ENCODE measurements at regions not wholly inside any gene's neighbourhood (a gene's known extent, or its start where the extent isn't known, plus 50 kb on each side); places are given as distances from the start of the nearest gene placed in this dataset.

DNA sequence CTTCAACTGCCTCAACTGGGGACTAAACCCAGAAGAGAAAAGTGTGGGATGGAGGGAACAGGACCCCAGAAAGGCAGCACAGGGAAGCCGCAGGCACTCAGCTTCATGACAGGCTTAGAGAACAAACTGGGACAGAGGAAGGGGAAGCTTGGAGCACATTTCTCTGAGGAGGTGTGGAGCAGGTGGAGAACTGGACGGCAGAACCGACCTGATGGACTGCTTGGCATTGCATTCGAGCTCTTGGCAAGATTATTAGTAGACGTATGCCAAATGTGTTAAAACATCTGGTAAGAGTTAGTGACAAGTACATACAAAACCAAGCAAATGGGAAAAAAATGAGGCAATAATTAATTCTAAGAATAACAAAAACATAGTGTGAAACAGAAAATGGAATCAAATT, 335.7 kb downstream of the SFMBT2 start:
- Histone ChIP-seq H3F3A (replicated peaks; ENCODE audit: low read depth) (no peaks in the 10 kb centered on the region), H4K20me1 (replicated peaks; ENCODE audit: insufficient read depth) (no peaks in the 10 kb centered on the region), H3K9me2 (ENCODE audit: insufficient read depth) (peaks cover 5% of the 10 kb centered on the region; the same call in 1 of the 2 replicates), H3K27ac (ENCODE audit: low read depth) (no peak overlapping the region), H3K27me3 (ENCODE audit: insufficient read depth) (no peaks in the 10 kb centered on the region), H2AFZ (no peak overlapping the region), H3K4me2 (no peak overlapping the region), H3K4me3 (no peak overlapping the region), H3K79me2 (replicated peaks; ENCODE audit: insufficient read depth) (no peaks in the 10 kb centered on the region), H3K36me3 (ENCODE audit: insufficient read depth) (no peaks in the 10 kb centered on the region), H3K4me1 (ENCODE audit: insufficient read depth) (no peaks in the 10 kb centered on the region)
- no peak for DNase-seq (ENCODE audit: low spot score)
- Mint-ChIP-seq H3K27ac (no peak overlapping the region), H3K27me3 (ENCODE audit: insufficient read depth, low read depth, poor library complexity) (no peaks in the 10 kb centered on the region), H3K4me3 (no peak overlapping the region), H3K9me3 (no peaks in the 10 kb centered on the region), H3K4me1 (peaks cover 4% of the 10 kb centered on the region), H3K36me3 (ENCODE audit: low read depth) (no peaks in the 10 kb centered on the region)
- no peak for TF ChIP-seq POLR2AphosphoS5 (IDR thresholded peaks at IDR 0.05; ENCODE audit: low read depth)
- no peak for TF ChIP-seq NANOG (IDR thresholded peaks at IDR 0.05; ENCODE audit: borderline replicate concordance)
- TF ChIP-seq EZH2 (IDR thresholded peaks at IDR 0.05; ENCODE audit: low read depth, unreplicated experiment), result no peak
- TF ChIP-seq ZNF114 (CRISPR knock-in tag; IDR thresholded peaks at IDR 0.05), result no peak
- TF ChIP-seq CREB1 (CRISPR knock-in tag; IDR thresholded peaks at IDR 0.05; ENCODE audit: low read depth), result no peak
- no peak for TF ChIP-seq ZNF331 (CRISPR knock-in tag; IDR thresholded peaks at IDR 0.05; ENCODE audit: low read depth)
- ATAC-seq, result no peak

DNA sequence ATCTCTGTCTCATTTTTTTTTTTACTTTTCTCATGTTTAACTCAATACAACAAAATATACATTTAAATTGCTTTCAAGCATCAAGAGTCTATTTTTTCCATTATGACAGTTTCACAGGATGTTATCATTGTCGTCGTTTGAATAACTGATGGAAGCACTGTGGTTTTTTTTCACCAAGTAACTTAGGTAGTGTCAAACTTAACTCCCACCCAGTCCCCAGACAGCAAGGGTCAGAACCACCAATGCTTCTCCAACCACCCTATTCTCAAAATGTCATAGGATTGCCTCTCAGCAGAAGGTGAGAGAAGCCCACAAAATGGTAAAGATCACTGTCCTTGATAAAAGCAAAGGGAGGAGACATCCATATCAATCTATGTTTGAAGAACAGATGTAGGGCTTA, 339.4 kb downstream of the SFMBT2 start:
- no peaks in the 10 kb centered on the region for H3K79me2 ChIP-seq (replicated peaks; ENCODE audit: insufficient read depth)
- DNase-seq (ENCODE audit: low spot score) (no peak), ATAC-seq (no peak)
- Mint-ChIP-seq H3K36me3 (ENCODE audit: low read depth) (no peaks in the 10 kb centered on the region), H3K27me3 (ENCODE audit: insufficient read depth, low read depth, poor library complexity) (no peaks in the 10 kb centered on the region), H3K4me3 (no peak overlapping the region), H3K9me3 (no peaks in the 10 kb centered on the region), H3K4me1 (peaks cover 4% of the 10 kb centered on the region), H3K27ac (no peak overlapping the region)
- no peak overlapping the region for H2AFZ ChIP-seq
- no peaks in the 10 kb centered on the region for H3K27me3 ChIP-seq (ENCODE audit: insufficient read depth)
- H3K4me3 ChIP-seq, result no peak overlapping the region
- no peak overlapping the region for H3K4me2 ChIP-seq
- no peak overlapping the region for H3K27ac ChIP-seq (ENCODE audit: low read depth)
- no peaks in the 10 kb centered on the region for H3K4me1 ChIP-seq (ENCODE audit: insufficient read depth)
- no peaks in the 10 kb centered on the region for H3K36me3 ChIP-seq (ENCODE audit: insufficient read depth)
- TF ChIP-seq ZNF114 (CRISPR knock-in tag; IDR thresholded peaks at IDR 0.05), result no peak
- no peak for TF ChIP-seq POLR2AphosphoS5 (IDR thresholded peaks at IDR 0.05; ENCODE audit: low read depth)
- TF ChIP-seq, protein P1, sequence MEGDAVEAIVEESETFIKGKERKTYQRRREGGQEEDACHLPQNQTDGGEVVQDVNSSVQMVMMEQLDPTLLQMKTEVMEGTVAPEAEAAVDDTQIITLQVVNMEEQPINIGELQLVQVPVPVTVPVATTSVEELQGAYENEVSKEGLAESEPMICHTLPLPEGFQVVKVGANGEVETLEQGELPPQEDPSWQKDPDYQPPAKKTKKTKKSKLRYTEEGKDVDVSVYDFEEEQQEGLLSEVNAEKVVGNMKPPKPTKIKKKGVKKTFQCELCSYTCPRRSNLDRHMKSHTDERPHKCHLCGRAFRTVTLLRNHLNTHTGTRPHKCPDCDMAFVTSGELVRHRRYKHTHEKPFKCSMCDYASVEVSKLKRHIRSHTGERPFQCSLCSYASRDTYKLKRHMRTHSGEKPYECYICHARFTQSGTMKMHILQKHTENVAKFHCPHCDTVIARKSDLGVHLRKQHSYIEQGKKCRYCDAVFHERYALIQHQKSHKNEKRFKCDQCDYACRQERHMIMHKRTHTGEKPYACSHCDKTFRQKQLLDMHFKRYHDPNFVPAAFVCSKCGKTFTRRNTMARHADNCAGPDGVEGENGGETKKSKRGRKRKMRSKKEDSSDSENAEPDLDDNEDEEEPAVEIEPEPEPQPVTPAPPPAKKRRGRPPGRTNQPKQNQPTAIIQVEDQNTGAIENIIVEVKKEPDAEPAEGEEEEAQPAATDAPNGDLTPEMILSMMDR (conservative IDR thresholded peaks at IDR 0.05; ENCODE audit: low read depth in 2 of 2), result no peak
- TF ChIP-seq NANOG (IDR thresholded peaks at IDR 0.05; ENCODE audit: borderline replicate concordance), result no peak
- no peak for TF ChIP-seq CREB1 (CRISPR knock-in tag; IDR thresholded peaks at IDR 0.05; ENCODE audit: low read depth)
- TF ChIP-seq, protein P2, sequence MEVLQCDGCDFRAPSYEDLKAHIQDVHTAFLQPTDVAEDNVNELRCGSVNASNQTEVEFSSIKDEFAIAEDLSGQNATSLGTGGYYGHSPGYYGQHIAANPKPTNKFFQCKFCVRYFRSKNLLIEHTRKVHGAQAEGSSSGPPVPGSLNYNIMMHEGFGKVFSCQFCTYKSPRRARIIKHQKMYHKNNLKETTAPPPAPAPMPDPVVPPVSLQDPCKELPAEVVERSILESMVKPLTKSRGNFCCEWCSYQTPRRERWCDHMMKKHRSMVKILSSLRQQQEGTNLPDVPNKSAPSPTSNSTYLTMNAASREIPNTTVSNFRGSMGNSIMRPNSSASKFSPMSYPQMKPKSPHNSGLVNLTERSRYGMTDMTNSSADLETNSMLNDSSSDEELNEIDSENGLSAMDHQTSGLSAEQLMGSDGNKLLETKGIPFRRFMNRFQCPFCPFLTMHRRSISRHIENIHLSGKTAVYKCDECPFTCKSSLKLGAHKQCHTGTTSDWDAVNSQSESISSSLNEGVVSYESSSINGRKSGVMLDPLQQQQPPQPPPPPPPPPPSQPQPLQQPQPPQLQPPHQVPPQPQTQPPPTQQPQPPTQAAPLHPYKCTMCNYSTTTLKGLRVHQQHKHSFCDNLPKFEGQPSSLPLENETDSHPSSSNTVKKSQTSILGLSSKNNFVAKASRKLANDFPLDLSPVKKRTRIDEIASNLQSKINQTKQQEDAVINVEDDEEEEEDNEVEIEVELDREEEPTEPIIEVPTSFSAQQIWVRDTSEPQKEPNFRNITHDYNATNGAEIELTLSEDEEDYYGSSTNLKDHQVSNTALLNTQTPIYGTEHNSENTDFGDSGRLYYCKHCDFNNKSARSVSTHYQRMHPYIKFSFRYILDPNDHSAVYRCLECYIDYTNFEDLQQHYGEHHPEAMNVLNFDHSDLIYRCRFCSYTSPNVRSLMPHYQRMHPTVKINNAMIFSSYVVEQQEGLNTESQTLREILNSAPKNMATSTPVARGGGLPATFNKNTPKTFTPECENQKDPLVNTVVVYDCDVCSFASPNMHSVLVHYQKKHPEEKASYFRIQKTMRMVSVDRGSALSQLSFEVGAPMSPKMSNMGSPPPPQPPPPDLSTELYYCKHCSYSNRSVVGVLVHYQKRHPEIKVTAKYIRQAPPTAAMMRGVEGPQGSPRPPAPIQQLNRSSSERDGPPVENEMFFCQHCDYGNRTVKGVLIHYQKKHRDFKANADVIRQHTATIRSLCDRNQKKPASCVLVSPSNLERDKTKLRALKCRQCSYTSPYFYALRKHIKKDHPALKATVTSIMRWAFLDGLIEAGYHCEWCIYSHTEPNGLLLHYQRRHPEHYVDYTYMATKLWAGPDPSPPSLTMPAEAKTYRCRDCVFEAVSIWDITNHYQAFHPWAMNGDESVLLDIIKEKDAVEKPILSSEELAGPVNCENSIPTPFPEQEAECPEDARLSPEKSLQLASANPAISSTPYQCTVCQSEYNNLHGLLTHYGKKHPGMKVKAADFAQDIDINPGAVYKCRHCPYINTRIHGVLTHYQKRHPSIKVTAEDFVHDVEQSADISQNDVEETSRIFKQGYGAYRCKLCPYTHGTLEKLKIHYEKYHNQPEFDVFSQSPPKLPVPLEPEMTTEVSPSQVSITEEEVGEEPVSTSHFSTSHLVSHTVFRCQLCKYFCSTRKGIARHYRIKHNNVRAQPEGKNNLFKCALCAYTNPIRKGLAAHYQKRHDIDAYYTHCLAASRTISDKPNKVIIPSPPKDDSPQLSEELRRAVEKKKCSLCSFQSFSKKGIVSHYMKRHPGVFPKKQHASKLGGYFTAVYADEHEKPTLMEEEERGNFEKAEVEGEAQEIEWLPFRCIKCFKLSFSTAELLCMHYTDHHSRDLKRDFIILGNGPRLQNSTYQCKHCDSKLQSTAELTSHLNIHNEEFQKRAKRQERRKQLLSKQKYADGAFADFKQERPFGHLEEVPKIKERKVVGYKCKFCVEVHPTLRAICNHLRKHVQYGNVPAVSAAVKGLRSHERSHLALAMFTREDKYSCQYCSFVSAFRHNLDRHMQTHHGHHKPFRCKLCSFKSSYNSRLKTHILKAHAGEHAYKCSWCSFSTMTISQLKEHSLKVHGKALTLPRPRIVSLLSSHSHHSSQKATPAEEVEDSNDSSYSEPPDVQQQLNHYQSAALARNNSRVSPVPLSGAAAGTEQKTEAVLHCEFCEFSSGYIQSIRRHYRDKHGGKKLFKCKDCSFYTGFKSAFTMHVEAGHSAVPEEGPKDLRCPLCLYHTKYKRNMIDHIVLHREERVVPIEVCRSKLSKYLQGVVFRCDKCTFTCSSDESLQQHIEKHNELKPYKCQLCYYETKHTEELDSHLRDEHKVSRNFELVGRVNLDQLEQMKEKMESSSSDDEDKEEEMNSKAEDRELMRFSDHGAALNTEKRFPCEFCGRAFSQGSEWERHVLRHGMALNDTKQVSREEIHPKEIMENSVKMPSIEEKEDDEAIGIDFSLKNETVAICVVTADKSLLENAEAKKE (CRISPR knock-in tag; IDR thresholded peaks at IDR 0.05), result no peak
- no peak for TF ChIP-seq STAT1 (IDR thresholded peaks at IDR 0.05; ENCODE audit: unreplicated experiment)
- no peaks in the 10 kb centered on the region for H3K9me2 ChIP-seq (ENCODE audit: insufficient read depth)
- no peaks in the 10 kb centered on the region for H4K20me1 ChIP-seq (replicated peaks; ENCODE audit: insufficient read depth)
- no peaks in the 10 kb centered on the region for H3F3A ChIP-seq (replicated peaks; ENCODE audit: low read depth)
